ENCODE measurements at regions not wholly inside any gene's neighbourhood (a gene's known extent, or its start where the extent isn't known, plus 50 kb on each side); places are given as distances from the start of the nearest gene placed in this dataset.

- no peak for DNase-seq (ENCODE audit: low read depth in 2 of 2)
Observed at GRCh38 chr6:134866563-134866962, 83.3 kb downstream of the ALDH8A1 start.

GRCh38 chr6:134864558-134864957 lies 85.3 kb downstream of the ALDH8A1 start:
- DNase-seq (ENCODE audit: low read depth in 2 of 2), result no peak

GRCh38 chr6:134863763-134864510 lies 86.0 kb downstream of the ALDH8A1 start:
- no peak for DNase-seq (ENCODE audit: low read depth in 2 of 2)

- DNase-seq (ENCODE audit: low read depth in 2 of 2), result no peak
Observed at GRCh38 chr6:134854366-134854765, 95.5 kb downstream of the ALDH8A1 start.

DNA sequence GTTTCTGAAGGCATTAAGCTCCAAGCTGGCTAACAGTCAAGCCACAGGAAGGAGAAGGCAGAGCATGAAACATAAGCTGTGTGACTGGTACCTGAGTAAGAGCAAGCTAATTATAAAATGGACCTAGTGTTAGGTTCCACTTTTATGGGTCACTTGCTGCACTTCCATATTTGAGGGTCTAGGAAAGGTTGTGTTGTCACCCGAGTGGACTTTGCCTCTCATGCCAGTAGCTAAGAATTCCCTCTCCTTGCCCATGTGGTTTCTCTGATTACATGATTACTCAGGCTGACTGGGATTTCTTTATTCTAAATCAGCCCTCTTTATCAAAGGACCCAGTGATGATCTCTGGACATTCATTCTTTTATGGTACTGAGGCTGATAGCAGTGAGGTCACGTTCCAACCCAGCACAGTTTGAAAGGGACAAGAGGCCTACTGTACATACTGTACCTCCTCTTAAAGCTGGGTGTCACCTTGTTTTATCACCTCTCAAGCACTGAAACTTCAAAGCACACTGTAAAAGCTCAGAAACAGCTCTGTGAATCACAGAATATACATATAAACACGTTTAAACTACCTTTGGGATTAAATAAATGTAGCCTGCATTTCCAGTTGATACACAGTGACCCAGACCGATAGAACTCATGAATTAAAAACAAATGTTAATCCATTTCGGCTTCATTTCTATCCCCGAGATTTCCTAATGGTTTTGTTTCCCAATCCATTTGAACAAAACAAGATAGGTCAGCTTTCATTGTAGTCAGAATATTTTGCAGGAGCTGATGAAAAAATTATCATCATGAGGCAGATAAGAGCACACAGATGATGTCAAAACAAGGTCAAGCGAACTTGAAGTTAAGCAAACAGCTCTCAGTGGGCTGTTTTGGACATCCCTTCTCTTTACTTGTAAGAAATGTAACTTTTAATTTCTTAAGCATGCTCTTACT lies 96.5 kb downstream of the ALDH8A1 start:
- no peak for DNase-seq (ENCODE audit: low read depth in 2 of 2)

GRCh38 chr6:134851548-134851947 lies 98.4 kb downstream of the ALDH8A1 start:
- no peak for DNase-seq (ENCODE audit: low read depth in 2 of 2)

GRCh38 chr6:134850721-134851305 lies 99.1 kb downstream of the ALDH8A1 start:
- DNase-seq (ENCODE audit: low read depth in 2 of 2), result no peak

- no peak for DNase-seq (ENCODE audit: low read depth in 2 of 2)
Observed at GRCh38 chr6:134849920-134850447, 99.9 kb downstream of the ALDH8A1 start.

DNA sequence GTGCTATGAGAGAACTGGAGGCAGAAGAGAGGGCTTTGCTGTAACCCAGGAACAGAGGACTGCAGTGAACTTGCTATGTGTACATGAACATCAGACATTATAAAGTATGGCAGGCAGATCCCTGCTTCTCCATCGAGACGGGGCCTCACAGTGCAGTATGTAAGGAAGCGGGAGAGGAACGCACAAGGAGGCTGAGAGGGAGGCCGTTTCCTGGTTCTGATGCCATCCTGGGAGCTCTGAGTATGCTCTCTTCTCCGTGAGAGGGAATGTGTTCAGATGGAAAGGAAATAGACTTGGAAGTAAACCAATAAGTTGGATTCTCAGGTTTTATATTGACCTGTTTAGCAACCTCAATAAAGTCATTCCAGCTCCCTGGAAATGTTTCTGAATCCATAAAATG lies 101.8 kb downstream of the ALDH8A1 start:
- DNase-seq (ENCODE audit: low read depth in 2 of 2), result no peak

DNA sequence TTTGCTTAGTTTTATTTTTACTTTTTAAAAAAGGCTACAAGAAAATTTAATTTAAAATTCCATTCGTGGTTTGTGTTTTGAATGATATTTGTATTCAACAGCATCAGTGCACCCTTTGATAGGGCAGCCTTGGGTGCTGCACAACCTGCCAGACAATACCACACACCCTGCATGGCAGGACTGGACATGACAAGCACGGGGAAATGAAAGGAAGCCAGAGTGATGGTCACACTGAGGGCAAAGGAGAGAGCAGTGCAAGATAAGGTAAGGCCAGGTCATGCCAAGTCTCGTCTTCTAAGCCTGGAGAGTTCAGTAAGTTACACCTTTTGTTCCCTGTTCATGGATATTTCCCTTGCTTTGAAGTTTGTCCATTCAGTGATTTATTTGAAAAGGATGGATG lies 103.0 kb downstream of the ALDH8A1 start:
- no peak for DNase-seq (ENCODE audit: low read depth in 2 of 2)

GRCh38 chr6:134846031-134846430 lies 103.9 kb downstream of the ALDH8A1 start:
- no peak for DNase-seq (ENCODE audit: low read depth in 2 of 2)

GRCh38 chr6:134844120-134844519 lies 105.8 kb downstream of the ALDH8A1 start:
- no peak for DNase-seq (ENCODE audit: low read depth in 2 of 2)

DNA sequence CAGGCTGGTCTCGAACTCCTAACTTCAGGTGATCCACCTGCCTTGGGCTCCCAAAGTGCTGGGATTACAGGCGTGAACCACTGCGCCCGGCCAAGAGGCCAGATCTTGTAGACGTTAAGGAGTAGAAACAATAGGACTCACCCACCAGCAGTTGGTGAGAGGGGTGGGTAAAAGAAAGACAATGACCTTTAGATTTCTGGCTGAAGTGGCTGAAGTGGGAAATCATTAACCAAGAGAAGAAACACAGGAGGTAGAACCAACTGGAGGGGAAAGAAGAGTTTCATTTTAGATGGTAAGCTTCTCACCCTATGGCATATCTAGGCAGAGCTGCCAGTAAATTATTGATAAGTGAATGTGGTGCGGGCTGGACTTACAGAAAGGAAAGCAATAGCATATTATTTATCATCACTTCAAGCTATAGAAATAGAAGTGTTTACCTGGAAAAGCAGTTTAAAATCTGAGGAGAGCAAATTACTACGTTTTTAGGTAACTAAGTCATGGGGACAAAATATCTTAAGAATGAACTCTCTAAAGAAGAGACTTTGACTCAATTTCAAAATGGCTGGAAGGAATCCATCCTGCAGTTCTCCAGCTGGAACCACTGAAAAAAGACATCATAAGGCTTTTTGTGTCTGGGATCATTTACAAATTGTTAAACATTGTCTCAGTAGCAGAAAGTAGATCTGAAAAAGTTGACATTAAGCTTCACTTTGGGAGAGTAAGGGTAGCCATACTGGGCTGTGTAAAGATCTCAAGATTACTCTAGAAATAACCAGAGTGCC lies 109.6 kb downstream of the ALDH8A1 start:
- no peak for DNase-seq (ENCODE audit: low read depth in 2 of 2)

GRCh38 chr6:134835993-134836392 lies 113.9 kb downstream of the ALDH8A1 start:
- no peak for DNase-seq (ENCODE audit: low read depth in 2 of 2)

DNA sequence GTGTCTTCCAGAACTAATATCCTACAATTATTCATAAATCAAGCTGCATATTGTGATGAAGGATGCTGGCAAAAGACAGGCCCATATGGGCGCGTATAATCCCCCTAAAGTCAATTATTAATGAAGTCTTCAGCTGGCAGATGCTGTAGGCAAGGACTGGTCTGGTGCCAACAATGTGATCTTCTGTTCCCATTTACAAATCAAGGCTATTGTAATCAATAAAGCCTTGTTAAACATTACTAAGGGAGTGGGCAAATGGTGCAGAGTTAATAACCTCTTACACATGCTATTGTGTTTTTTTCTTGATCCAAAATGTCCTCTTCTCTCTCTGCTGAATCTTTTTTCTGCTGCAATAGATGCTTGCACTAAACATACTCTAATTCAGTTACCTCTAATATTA lies 119.0 kb downstream of the ALDH8A1 start:
- DNase-seq (ENCODE audit: low read depth in 2 of 2), result no peak

GRCh38 chr6:134830194-134830593 lies 119.7 kb downstream of the ALDH8A1 start:
- DNase-seq (ENCODE audit: low read depth in 2 of 2), result no peak

DNA sequence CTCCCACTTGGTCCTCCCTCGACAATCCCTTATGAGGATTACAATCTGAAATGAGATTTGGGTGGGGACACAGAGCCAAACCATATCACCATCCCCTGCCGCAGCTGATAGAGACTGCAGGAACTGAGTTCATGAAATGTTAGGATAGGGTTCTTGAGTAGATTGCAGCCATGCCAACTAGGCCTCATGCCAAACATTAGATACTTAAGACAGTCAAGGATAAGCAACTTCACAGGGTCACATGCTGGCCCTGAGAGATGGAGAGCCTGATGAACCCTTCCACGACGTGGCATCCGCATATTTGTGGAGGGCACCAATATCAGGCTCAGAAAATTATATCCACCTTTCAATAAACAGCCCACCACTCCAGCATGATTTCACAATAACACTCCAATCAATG lies 121.3 kb downstream of the ALDH8A1 start:
- DNase-seq (ENCODE audit: low read depth in 2 of 2), result no peak

DNA sequence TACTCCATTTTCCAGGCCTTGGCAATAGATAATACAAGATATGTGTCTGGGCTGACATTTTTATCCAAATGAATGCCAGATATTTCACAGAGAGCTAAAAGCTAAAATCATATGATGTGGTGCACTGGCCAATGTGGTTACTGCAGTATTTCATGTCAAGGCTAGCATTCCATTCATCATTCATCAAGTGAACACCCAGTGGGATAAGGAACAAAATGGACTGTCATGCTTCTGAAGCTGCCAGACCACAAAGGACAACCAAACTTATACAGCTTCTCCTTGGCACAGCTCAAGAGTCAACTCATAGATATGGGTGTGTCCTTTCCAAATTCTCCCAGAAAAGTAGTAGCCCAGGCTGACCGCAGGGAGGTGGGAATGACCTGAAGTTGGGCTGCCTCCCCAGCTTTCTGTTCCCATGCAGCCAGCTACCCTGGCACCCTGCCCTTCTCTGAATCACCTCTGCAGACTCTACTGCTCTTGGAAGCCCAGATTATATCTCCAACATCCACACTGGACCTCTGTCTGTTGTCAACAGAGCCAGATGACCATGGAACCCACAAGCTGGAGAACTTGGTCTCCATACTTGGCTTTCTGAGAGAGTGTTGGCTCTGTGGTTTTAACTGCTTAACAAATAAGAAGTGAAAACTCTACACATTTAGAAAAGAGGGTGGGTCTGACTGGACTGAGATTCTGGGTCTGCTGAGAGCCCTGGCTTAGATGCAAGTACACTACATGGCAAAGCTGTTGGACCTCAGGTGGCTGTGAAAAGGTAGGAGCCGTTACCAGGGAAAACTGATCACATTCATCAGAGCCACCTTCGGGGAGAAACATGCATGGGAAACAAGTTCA lies 122.8 kb downstream of the ALDH8A1 start:
- no peak for DNase-seq (ENCODE audit: low read depth in 2 of 2)

- no peak for DNase-seq (ENCODE audit: low read depth in 2 of 2)
Observed at GRCh38 chr6:134823710-134824034, 126.2 kb downstream of the ALDH8A1 start.

DNA sequence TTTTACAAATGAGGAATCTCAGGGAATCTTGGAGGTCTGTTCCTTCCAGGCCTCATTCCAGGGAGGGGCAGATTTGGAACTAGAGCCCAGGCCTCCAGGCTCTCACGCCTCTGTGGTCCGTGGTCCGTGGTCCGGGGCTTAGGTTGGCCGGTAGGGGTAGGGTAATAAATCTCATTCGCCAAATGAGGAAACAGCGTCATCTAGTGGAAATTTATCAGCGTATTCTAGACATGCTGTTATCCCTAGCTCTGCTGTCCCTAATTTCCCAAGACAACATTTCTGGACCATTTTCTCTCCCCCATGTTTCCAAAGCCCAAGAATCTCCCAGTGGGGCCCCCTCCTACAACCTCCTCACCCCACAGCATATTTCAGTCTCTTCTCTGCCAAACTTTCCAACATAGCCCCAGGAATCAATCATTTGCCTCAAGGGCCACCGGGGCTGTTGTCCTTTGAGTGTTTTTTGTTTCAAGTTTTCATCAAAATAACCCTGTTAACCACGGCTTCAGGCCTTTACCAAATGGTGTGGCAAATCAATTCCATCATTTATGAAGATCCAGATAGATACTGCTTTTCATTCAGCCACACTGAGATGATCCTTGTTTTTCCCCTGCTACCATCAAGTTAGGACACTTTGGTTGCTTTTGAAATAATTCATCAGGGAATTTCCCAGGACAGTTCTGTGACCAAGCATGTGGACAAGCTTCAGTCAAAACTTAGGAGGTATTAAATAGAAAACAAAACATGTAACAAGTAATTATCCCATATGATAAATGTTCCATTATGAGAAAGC lies 126.8 kb downstream of the ALDH8A1 start:
- no peak for DNase-seq (ENCODE audit: low read depth in 2 of 2)

All from stimulated activated CD8-positive, alpha-beta memory T cell treated with anti-CD3 and anti-CD28 coated beads, Interleukin-7, amount 100 ng/mL, for 4 hours (primary cell).